Colonic mucosa (tissue), 4 donors: ENCODE measurements at regions not wholly inside any gene's neighbourhood (a gene's known extent, or its start where the extent isn't known, plus 50 kb on each side); places are given as distances from the start of the nearest gene placed in this dataset.

Source experiments
- DNase-seq: peaks from one replicate; pipeline ENCODE4 v3.0.0-alpha.2; 2020
- H3K27ac ChIP-seq: fragments of 200-600 bp; one replicate; pipeline ENCODE4 v1.8.0; 2021
- H3K27me3 ChIP-seq: fragments of 200-600 bp; one replicate; pipeline ENCODE4 v1.8.0; 2021
- H3K36me3 ChIP-seq: fragments of 200-600 bp; one replicate; pipeline ENCODE4 v1.8.0; 2021
- H3K4me1 ChIP-seq: fragments of 200-600 bp; one replicate; pipeline ENCODE4 v1.8.0; 2021; ENCODE audit warnings: mild to moderate bottlenecking
- H3K4me3 ChIP-seq: fragments of 200-600 bp; one replicate; pipeline ENCODE4 v1.8.0; 2021
- H3K9ac ChIP-seq, 2 donors: one replicate each; pipeline ENCODE4 v1.7.0; 2013; ENCODE audit warnings: control low read depth in 2 of 2, low read depth in 2 of 2, low read length in 2 of 2
- H3K9me3 ChIP-seq: fragments of 200-600 bp; one replicate; pipeline ENCODE4 v1.8.0; 2021
- CTCF ChIP-seq: fragments of 200-600 bp; IDR thresholded peaks from one replicate; pipeline ENCODE4 v1.8.0; 2022; ENCODE audit warnings: antibody characterized with exemption, mild to moderate bottlenecking
- intact Hi-C: fragments of 100-400 bp; cut with DNase I; formaldehyde crosslinking; loops from one replicate; pipeline ENCODE4 v1.14.1; 2022
- donor health status: healthy.
- donor health status: DM: no; HTN: no; CAD: no.
- donor health status: DM: no; HTN: no; CAD: no.

DNA sequence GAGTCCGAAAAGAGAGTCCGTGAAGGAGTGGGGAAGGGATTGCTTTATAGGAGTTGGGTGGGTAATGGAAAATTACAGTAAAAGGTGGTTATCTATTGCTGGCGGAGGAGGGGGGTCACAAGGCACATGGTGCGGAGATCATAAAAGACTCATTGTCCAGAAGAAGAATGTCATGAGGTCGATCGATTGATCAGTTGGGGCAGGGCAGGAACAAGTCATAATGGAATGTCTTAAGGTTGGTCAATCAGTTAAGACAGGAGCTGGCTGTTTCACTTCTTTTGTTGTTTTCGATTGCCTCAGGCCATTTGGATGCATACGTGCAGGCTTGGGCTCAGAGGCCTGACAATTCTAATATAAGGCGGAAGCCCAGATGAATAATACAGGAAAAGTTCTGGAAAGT is 473.0 kb upstream of the TNP1 start:
- H3K27me3 ChIP-seq, result no peaks in the 10 kb centered on the region
- H3K36me3 ChIP-seq, result no peaks in the 10 kb centered on the region
- H3K9ac ChIP-seq, result no peak overlapping the region
- no peak for DNase-seq
- H3K4me1 ChIP-seq, result no peaks in the 10 kb centered on the region
- H3K9me3 ChIP-seq, result no peaks in the 10 kb centered on the region
- no peak for TF ChIP-seq CTCF
- H3K27ac ChIP-seq, result no peak overlapping the region
- intact Hi-C loops, result no loop called here
- H3K4me3 ChIP-seq, result no peak overlapping the region

DNA sequence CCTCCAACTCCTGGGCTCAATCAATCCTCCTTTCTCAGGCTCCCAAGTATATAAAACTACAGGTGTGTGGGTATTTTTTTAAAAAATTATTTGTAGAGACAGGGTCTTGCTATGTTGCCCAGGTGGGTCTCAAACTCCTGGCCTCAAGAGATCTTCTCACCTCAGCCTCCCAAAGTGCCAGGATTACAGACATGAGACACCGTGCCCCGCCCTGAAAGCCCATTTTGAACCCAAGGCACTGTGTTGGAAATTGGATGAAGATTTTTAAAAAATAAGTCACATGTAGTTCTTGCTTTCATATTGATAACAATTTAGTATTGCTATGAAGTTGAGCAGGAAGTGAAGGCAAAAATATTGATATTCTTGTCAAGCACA is 472.5 kb upstream of the TNP1 start:
- no peak for DNase-seq
- Histone ChIP-seq H3K27ac (no peak overlapping the region), H3K4me1 (no peaks in the 10 kb centered on the region), H3K9me3 (no peaks in the 10 kb centered on the region), H3K9ac (no peak overlapping the region), H3K27me3 (no peaks in the 10 kb centered on the region), H3K4me3 (no peak overlapping the region), H3K36me3 (no peaks in the 10 kb centered on the region)
- intact Hi-C loops, result no loop called here
- no peak for TF ChIP-seq CTCF

DNA sequence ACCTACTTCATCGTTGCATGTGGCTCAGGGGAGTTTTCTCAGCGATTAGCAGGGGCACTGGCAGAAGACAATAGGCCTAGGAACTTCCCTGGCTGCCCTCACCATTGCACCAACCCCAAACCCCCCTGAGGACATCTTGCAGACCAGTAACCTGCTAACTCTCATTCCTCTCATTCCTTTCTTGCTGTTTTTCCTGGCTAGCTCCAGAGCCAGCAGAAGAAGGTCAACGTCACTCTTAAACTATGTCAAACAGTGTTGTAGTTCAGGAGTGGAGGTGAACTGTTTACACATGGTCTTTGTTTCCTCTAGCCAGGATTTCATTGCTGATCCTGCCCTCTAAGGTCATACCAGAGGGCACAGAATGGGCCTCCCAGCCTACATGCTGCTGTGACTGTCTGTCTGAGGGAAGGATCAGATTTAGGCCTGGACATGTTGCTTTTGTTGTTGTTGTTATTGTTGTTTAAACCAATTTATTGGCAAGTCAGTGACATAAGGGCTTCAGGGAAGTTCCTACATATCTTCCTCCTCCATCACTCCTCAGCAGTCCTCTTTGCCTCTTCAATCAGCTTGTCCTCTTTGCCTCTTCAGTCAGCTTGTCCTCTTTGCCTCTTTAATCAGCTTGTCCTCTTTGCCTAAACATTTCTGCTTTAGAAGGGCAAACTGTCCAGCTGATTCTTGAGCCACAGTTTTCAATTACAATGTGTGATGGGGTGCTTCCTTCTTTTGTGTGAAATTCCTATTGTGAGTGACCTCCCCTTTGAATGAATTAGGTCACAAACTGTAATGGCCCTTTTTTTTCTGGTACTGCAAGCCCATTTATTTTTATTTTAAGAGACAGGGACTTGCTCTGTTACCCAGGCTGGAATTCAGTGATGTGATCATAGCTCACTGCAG is 471.9 kb upstream of the TNP1 start:
- DNase-seq, result no peak
- H3K9ac ChIP-seq, result no peak overlapping the region
- no peaks in the 10 kb centered on the region for H3K36me3 ChIP-seq
- no peak overlapping the region for H3K4me3 ChIP-seq
- no peaks in the 10 kb centered on the region for H3K27me3 ChIP-seq
- TF ChIP-seq CTCF, result no peak
- no peaks in the 10 kb centered on the region for H3K4me1 ChIP-seq
- H3K9me3 ChIP-seq, result no peaks in the 10 kb centered on the region
- intact Hi-C loops, result no loop called here
- no peak overlapping the region for H3K27ac ChIP-seq

GRCh38 chr2:217330647-217331046 is 470.8 kb upstream of the TNP1 start:
- Histone ChIP-seq H3K4me3 (no peak overlapping the region), H3K4me1 (no peaks in the 10 kb centered on the region), H3K9ac (no peak overlapping the region), H3K9me3 (no peaks in the 10 kb centered on the region), H3K27me3 (no peaks in the 10 kb centered on the region), H3K36me3 (no peaks in the 10 kb centered on the region), H3K27ac (no peak overlapping the region)
- DNase-seq, result no peak
- no peak for TF ChIP-seq CTCF
- intact Hi-C loops, result no loop called here

DNA sequence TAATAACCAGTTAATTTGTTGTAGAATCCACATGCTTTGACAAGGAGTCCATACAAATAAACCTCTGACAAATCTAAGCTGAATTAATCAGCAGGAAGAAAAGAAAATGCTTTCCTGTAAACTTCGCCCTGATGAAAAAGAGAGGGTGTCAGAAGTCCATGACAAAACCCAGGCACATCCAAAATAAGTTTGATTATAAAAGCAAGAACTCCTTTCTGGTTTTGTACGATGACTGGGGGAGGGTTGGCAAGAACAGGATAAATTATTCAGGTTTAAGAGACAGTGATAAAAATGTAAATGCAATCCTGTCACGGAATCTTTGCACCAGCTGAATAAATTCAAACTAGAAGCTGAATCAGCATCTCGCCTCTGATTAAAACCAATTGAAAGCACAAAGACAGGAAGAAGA is 469.2 kb upstream of the TNP1 start:
- TF ChIP-seq CTCF, result no peak
- H3K9ac ChIP-seq, result no peak overlapping the region
- intact Hi-C loops, result no loop called here
- H3K4me3 ChIP-seq, result no peak overlapping the region
- no peaks in the 10 kb centered on the region for H3K36me3 ChIP-seq
- no peaks in the 10 kb centered on the region for H3K9me3 ChIP-seq
- H3K27me3 ChIP-seq, result no peaks in the 10 kb centered on the region
- H3K27ac ChIP-seq, result no peak overlapping the region
- no peak for DNase-seq
- no peaks in the 10 kb centered on the region for H3K4me1 ChIP-seq
